Nephron progenitor cell (in vitro differentiated cells): ENCODE measurements at regions not wholly inside any gene's neighbourhood (a gene's known extent, or its start where the extent isn't known, plus 50 kb on each side); places are given as distances from the start of the nearest gene placed in this dataset.

Source experiments
- DNase-seq: peaks from one replicate; pipeline ENCODE4 v3.0.0; 2021
- H3K27ac Mint-ChIP-seq: 2 replicates; pipeline ENCODE4 v1.8.0; 2021; ENCODE audit warnings: mild to moderate bottlenecking, moderate library complexity, mixed read lengths
- H3K27me3 Mint-ChIP-seq: 2 replicates; pipeline ENCODE4 v1.8.0; 2021; ENCODE audit warnings: mild to moderate bottlenecking, low read depth, mixed read lengths; ENCODE audit not compliant: poor library complexity
- H3K36me3 Mint-ChIP-seq: 2 replicates; pipeline ENCODE4 v1.8.0; 2021; ENCODE audit warnings: low read depth, mixed read lengths
- H3K4me1 Mint-ChIP-seq: 2 replicates; pipeline ENCODE4 v1.8.0; 2021; ENCODE audit warnings: mixed read lengths
- H3K4me3 Mint-ChIP-seq: 2 replicates; pipeline ENCODE4 v1.8.0; 2021; ENCODE audit warnings: mild to moderate bottlenecking, moderate library complexity, mixed read lengths
- H3K9me3 Mint-ChIP-seq: 2 replicates; pipeline ENCODE4 v1.8.0; 2021; ENCODE audit warnings: mild to moderate bottlenecking, moderate library complexity, mixed read lengths
- CTCF ChIP-seq: fragments of 200-600 bp; sonication (generic); IDR thresholded peaks from 2 replicates; pipeline ENCODE4 v1.5.0; 2021; ENCODE audit warnings: antibody characterized with exemption

- H3K9me3 Mint-ChIP-seq: peaks cover 8% of the 10 kb centered on the region
- H3K27ac Mint-ChIP-seq: no peak overlapping the region
- TF ChIP-seq CTCF: no peak
- DNase-seq: no peak
- H3K4me3 Mint-ChIP-seq: no peak overlapping the region
- no peaks in the 10 kb centered on the region for H3K4me1 Mint-ChIP-seq
- H3K27me3 Mint-ChIP-seq: no peaks in the 10 kb centered on the region
- H3K36me3 Mint-ChIP-seq: no peaks in the 10 kb centered on the region
Measured at GRCh38 chr9:28342815-28343338, 769.6 kb upstream of the C9orf72 start.

- DNase-seq: no peak
- no peak for TF ChIP-seq CTCF
Measured at GRCh38 chr9:28363151-28363562, 789.9 kb upstream of the C9orf72 start.

GRCh38 chr9:28365020-28365640 lies 791.8 kb upstream of the C9orf72 start:
- H3K4me3 Mint-ChIP-seq: no peak overlapping the region
- H3K9me3 Mint-ChIP-seq: no peaks in the 10 kb centered on the region
- H3K36me3 Mint-ChIP-seq: no peaks in the 10 kb centered on the region
- H3K4me1 Mint-ChIP-seq: peaks cover 10% of the 10 kb centered on the region
- H3K27me3 Mint-ChIP-seq: no peaks in the 10 kb centered on the region
- peak; percentile 4 for DNase-seq
- TF ChIP-seq CTCF: no peak
- peak overlapping the region; percentile 14 for H3K27ac Mint-ChIP-seq

More at GRCh38 chr9:28363151-28363562, 789.9 kb upstream of the C9orf72 start:
- no peaks in the 10 kb centered on the region for H3K36me3 Mint-ChIP-seq
- no peaks in the 10 kb centered on the region for H3K27me3 Mint-ChIP-seq
- no peaks in the 10 kb centered on the region for H3K9me3 Mint-ChIP-seq
- H3K4me1 Mint-ChIP-seq: peaks cover 10% of the 10 kb centered on the region
- no peak overlapping the region for H3K27ac Mint-ChIP-seq
- no peak overlapping the region for H3K4me3 Mint-ChIP-seq

GRCh38 chr9:28365728-28366127 lies 792.4 kb upstream of the C9orf72 start:
- no peak for TF ChIP-seq CTCF
- H3K9me3 Mint-ChIP-seq: no peaks in the 10 kb centered on the region
- H3K4me3 Mint-ChIP-seq: no peak overlapping the region
- H3K27me3 Mint-ChIP-seq: no peaks in the 10 kb centered on the region
- peaks cover 10% of the 10 kb centered on the region for H3K4me1 Mint-ChIP-seq
- H3K27ac Mint-ChIP-seq: peak overlapping the region; percentile 14
- no peak for DNase-seq
- H3K36me3 Mint-ChIP-seq: no peaks in the 10 kb centered on the region

- TF ChIP-seq CTCF: no peak
- no peak for DNase-seq
- H3K36me3 Mint-ChIP-seq: no peaks in the 10 kb centered on the region
- peaks cover 8% of the 10 kb centered on the region for H3K4me1 Mint-ChIP-seq
- peaks cover 10% of the 10 kb centered on the region for H3K27me3 Mint-ChIP-seq
- H3K27ac Mint-ChIP-seq: no peak overlapping the region
- no peak overlapping the region for H3K4me3 Mint-ChIP-seq
- H3K9me3 Mint-ChIP-seq: no peaks in the 10 kb centered on the region
Measured at GRCh38 chr9:28378231-28378630, 805.0 kb upstream of the C9orf72 start.

GRCh38 chr9:28379082-28379481 lies 805.8 kb upstream of the C9orf72 start:
- peaks cover 8% of the 10 kb centered on the region for H3K4me1 Mint-ChIP-seq
- no peaks in the 10 kb centered on the region for H3K9me3 Mint-ChIP-seq
- no peak for TF ChIP-seq CTCF
- no peak for DNase-seq
- no peak overlapping the region for H3K4me3 Mint-ChIP-seq
- H3K27me3 Mint-ChIP-seq: peaks cover 10% of the 10 kb centered on the region
- no peak overlapping the region for H3K27ac Mint-ChIP-seq
- H3K36me3 Mint-ChIP-seq: no peaks in the 10 kb centered on the region
